NCI-H82 treated with DMSO at 0.1 percent for 48 hours (cell line): ENCODE measurements at regions not wholly inside any gene's neighbourhood (a gene's known extent, or its start where the extent isn't known, plus 50 kb on each side); places are given as distances from the start of the nearest gene placed in this dataset.
"Not testable (repeated sequence)": the region's sequence is repeated elsewhere in the genome, so short reads cannot be mapped to it uniquely, and the experiment has no call there.

ENCODE experiments used
- DNase-seq: peaks from one replicate; lab custom pipeline; 2025; ENCODE audit not compliant: unreplicated experiment; lab: John Stamatoyannopoulos, UW

- DNase-seq = no peak
These were observed 95.9 kb upstream of the PCSK1 start for GRCh38 chr5:96528826-96529474.

- no peak for DNase-seq
These were observed 96.5 kb upstream of the PCSK1 start for GRCh38 chr5:96529559-96529958.

- DNase-seq = no peak
These were observed 97.9 kb upstream of the PCSK1 start for GRCh38 chr5:96530901-96531300.

GRCh38 chr5:96533371-96533770, 100.3 kb upstream of the PCSK1 start:
- no peak for DNase-seq

GRCh38 chr5:96537386-96537785, 104.3 kb upstream of the PCSK1 start:
- no peak for DNase-seq

GRCh38 chr5:96538808-96539250, 105.8 kb upstream of the PCSK1 start:
- no peak for DNase-seq

GRCh38 chr5:96546120-96546519, 113.1 kb upstream of the PCSK1 start:
- no peak for DNase-seq

- DNase-seq = no peak
These were observed 114.4 kb upstream of the PCSK1 start for GRCh38 chr5:96547486-96547885.

- no peak for DNase-seq
These were observed 113.3 kb upstream of the CAST start for GRCh38 chr5:96548905-96549304.

GRCh38 chr5:96560857-96561256, 101.3 kb upstream of the CAST start:
- not testable (repeated sequence) for DNase-seq

- no peak for DNase-seq
These were observed 99.6 kb upstream of the CAST start for GRCh38 chr5:96562614-96563013.

- no peak for DNase-seq
These were observed 98.4 kb upstream of the CAST start for GRCh38 chr5:96563816-96564215.

GRCh38 chr5:96565582-96566265, 96.5 kb upstream of the CAST start:
- DNase-seq = no peak

- no peak for DNase-seq
These were observed 95.2 kb upstream of the CAST start for GRCh38 chr5:96566833-96567587.

GRCh38 chr5:96569332-96569731, 92.8 kb upstream of the CAST start:
- DNase-seq = no peak

- no peak for DNase-seq
These were observed 92.4 kb upstream of the CAST start for GRCh38 chr5:96569770-96570169.

GRCh38 chr5:96572864-96573512, 89.2 kb upstream of the CAST start:
- DNase-seq = no peak

- no peak for DNase-seq
These were observed 88.7 kb upstream of the CAST start for GRCh38 chr5:96573513-96573894.

- no peak for DNase-seq
These were observed 85.3 kb upstream of the CAST start for GRCh38 chr5:96576876-96577275.

- no peak for DNase-seq
These were observed 84.3 kb upstream of the CAST start for GRCh38 chr5:96577909-96578308.

GRCh38 chr5:96579711-96580110, 82.5 kb upstream of the CAST start:
- DNase-seq = no peak

- no peak for DNase-seq
These were observed 79.8 kb upstream of the CAST start for GRCh38 chr5:96582343-96582742.
